ENCODE measurements at regions not wholly inside any gene's neighbourhood (a gene's known extent, or its start where the extent isn't known, plus 50 kb on each side); places are given as distances from the start of the nearest gene placed in this dataset.

GRCh38 chr14:71753976-71754375 lies 178.3 kb upstream of the RGS6 start:
- no peak for TF ChIP-seq CTCF (IDR thresholded peaks at IDR 0.05; ENCODE audit: low read length)
- no peak for TF ChIP-seq EZH2 (IDR thresholded peaks at IDR 0.05; ENCODE audit: borderline replicate concordance, low read length)

Measured in OCI-LY1 (cell line).